NB4 (cell line): ENCODE measurements at regions not wholly inside any gene's neighbourhood (a gene's known extent, or its start where the extent isn't known, plus 50 kb on each side); places are given as distances from the start of the nearest gene placed in this dataset.

Source experiments
- POLR2A ChIP-seq: IDR thresholded peaks from 2 replicates; pipeline ENCODE4 v1.6.1; 2011; ENCODE audit warnings: mild to moderate bottlenecking; ENCODE audit not compliant: insufficient read length; ENCODE audit errors: extremely low read depth
- TF ChIP-seq, protein P1 (sequence below): IDR thresholded peaks from one replicate; pipeline ENCODE4 v1.5.1; 2012; ENCODE audit warnings: low read depth, low read length

DNA sequence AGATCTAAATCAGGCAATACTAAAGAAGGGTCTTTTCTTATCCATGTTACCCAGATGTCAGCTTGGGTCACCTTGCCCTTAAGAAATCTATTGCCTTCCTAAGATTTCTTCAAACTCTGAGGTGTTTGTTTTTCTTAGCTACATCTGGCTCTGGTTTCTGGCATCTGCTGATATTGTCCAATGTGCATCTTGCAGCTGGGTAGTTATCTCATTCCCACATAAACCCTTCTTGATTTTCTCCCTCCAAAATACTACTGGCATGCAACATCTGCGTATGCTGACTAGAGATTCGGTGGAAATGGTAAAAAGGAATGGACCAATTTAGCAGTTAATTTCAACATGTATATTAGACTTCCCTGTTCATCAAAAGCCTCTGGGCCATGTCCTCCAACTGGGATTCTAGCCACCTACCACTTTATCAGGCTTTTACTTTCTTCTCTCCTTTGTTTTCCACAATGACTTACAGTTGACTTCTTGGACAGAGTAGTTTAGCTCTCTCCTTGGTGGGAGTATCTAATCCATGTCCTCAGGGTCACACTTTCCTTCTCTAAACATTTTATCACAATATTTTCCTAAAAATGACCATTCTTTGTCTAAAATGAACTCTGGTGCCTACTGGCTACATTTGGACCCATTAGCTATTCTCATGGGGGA is 324.8 kb upstream of the FAR2 start:
- TF ChIP-seq POLR2A, result no peak
- TF ChIP-seq, protein P1, sequence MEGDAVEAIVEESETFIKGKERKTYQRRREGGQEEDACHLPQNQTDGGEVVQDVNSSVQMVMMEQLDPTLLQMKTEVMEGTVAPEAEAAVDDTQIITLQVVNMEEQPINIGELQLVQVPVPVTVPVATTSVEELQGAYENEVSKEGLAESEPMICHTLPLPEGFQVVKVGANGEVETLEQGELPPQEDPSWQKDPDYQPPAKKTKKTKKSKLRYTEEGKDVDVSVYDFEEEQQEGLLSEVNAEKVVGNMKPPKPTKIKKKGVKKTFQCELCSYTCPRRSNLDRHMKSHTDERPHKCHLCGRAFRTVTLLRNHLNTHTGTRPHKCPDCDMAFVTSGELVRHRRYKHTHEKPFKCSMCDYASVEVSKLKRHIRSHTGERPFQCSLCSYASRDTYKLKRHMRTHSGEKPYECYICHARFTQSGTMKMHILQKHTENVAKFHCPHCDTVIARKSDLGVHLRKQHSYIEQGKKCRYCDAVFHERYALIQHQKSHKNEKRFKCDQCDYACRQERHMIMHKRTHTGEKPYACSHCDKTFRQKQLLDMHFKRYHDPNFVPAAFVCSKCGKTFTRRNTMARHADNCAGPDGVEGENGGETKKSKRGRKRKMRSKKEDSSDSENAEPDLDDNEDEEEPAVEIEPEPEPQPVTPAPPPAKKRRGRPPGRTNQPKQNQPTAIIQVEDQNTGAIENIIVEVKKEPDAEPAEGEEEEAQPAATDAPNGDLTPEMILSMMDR, result no peak
